ENCODE measurements at regions not wholly inside any gene's neighbourhood (a gene's known extent, or its start where the extent isn't known, plus 50 kb on each side); places are given as distances from the start of the nearest gene placed in this dataset.

DNA sequence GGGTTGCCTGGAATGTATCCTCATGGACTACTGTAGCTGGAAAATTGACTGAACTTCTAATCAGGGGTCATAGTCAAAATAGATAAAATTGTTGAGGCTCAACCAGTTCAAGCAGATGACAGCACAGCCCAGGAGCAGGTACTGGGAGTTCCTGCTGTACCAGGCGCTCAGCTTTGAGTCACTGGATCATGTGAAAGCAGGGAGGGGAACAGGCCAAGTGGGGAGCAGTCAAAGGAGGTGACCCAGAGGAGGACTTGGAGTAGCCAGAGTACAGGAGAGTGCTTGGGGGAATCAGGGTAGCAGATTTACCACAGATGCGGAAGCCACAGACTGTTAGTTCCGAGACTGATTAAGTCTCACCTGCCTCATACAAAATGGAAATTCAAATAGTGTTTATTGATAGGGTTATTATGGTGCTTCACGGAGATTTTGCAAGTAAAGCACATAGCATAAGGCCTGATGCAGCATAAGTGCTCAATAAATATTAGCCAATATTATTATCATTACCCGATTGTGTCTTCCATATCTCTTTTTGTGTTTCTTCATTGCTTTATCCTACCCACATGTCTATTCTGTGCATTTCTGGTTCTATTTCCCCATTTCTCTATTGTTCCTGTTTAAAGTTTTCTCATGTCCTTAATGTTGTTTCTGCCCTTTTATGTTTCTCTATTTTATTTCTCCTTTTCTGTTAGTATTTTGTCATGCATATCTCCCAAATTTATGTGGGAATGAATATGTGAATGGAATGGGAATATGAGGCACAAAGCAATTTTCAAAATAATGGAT lies 369.2 kb upstream of the MCTP2 start:
- TF ChIP-seq POLR2AphosphoS5 (IDR thresholded peaks at IDR 0.05; ENCODE audit: low read depth, low read length) (no peak), TAF1 (IDR thresholded peaks at IDR 0.05; ENCODE audit: borderline replicate concordance, insufficient read depth, low read length) (no peak), SIN3A (IDR thresholded peaks at IDR 0.05; ENCODE audit: borderline replicate concordance, insufficient read depth, low read length) (no peak), REST (IDR thresholded peaks at IDR 0.05; ENCODE audit: insufficient read depth in 1 of 2, low read depth in 2 of 2, low read length in 2 of 2) (no peak), FOXP2 (optimal IDR thresholded peaks at IDR 0.05; ENCODE audit: borderline replicate concordance, extremely low read depth, extremely low read length, insufficient read depth) (no peak)

Measured in PFSK-1 (cell line).